Panc1 (cell line): ENCODE measurements at regions not wholly inside any gene's neighbourhood (a gene's known extent, or its start where the extent isn't known, plus 50 kb on each side); places are given as distances from the start of the nearest gene placed in this dataset.

Experiments
- ATAC-seq: fragments of 200-7000 bp; cut with Tn5 transposase; 2 replicates; pipeline ENCODE4 v1.9.1; 2020; ENCODE audit warnings: mild to moderate bottlenecking, moderate library complexity
- BruUV-seq: library from RNA; stranded (reverse); fragments of 400-500 nt; replicated peaks from 2 replicates; lab custom pipeline; 2021; lab: Mats Ljungman, UMichigan
- CTCF ChIA-PET: fragments of 300-600 bp; sonication (Branson Sonifier 250); formaldehyde crosslinking; loops from one replicate; lab custom pipeline; 2022; ENCODE audit warnings: antibody characterized with exemption; lab: Charles Lee
- POLR2A ChIA-PET: fragments of 300-600 bp; sonication (Branson Sonifier 250); formaldehyde crosslinking; loops from one replicate; lab custom pipeline; 2022; ENCODE audit warnings: antibody characterized with exemption; lab: Charles Lee
- DNase-seq: peaks from one replicate; pipeline ENCODE4 v3.0.0-alpha.2; 2010; ENCODE audit warnings: low read depth, low spot score
- H3K27ac ChIP-seq: 2 replicates; pipeline ENCODE4 v1.5.1; 2011; ENCODE audit warnings: mild to moderate bottlenecking, low read length, inconsistent platforms
- H3K27me3 ChIP-seq: fragments of 200-500 bp; sonication (Bioruptor generic); 2 replicates; pipeline ENCODE4 v1.6.0; 2014; ENCODE audit warnings: low read length, inconsistent platforms; ENCODE audit not compliant: control insufficient read depth, insufficient read depth
- H3K36me3 ChIP-seq: fragments of 200-500 bp; sonication (Bioruptor generic); 2 replicates; pipeline ENCODE4 v1.5.1; 2014; ENCODE audit warnings: inconsistent platforms, mild to moderate bottlenecking, low read length, moderate library complexity; ENCODE audit not compliant: control insufficient read depth, insufficient read depth
- H3K4me1 ChIP-seq: 2 replicates; pipeline ENCODE4 v1.5.1; 2011; ENCODE audit warnings: inconsistent platforms, mild to moderate bottlenecking, low read length, moderate library complexity; ENCODE audit not compliant: control insufficient read depth, insufficient read depth
- H3K4me3 ChIP-seq, 2 experiments: 2 replicates each; pipeline ENCODE4 v1.5.1; 2011 to 2012; ENCODE audit warnings: low read depth in 2 of 2, low read length in 2 of 2, mild to moderate bottlenecking in 2 of 2, inconsistent platforms in 1 of 2, moderate library complexity in 1 of 2
- H3K9me3 ChIP-seq: fragments of 200-500 bp; sonication (Bioruptor generic); 2 replicates; pipeline ENCODE4 v1.5.1; 2014; ENCODE audit warnings: low read depth, mild to moderate bottlenecking, inconsistent platforms, low read length, moderate library complexity; ENCODE audit not compliant: control insufficient read depth, insufficient read depth
- POLR2AphosphoS5 ChIP-seq: IDR thresholded peaks from 2 replicates; pipeline ENCODE4 v1.6.1; 2012; ENCODE audit warnings: mild to moderate bottlenecking, low read depth, low read length, moderate library complexity
- SIN3A ChIP-seq: IDR thresholded peaks from 2 replicates; pipeline ENCODE4 v1.6.1; 2012; ENCODE audit warnings: low read depth, mild to moderate bottlenecking, low read length, moderate library complexity, borderline replicate concordance; ENCODE audit not compliant: insufficient read depth
- TCF7L2 ChIP-seq: IDR thresholded peaks from 2 replicates; pipeline ENCODE4 v1.6.1; 2011; ENCODE audit warnings: mild to moderate bottlenecking, low read depth, low read length, inconsistent platforms
- in situ Hi-C: cut with HindIII; loops from 2 replicates; pipeline ENCODE4 v1.10.0; 2016; ENCODE audit warnings: low sequenced_read_pairs, low pct_unique_long_range_greater_than_20kb
- intact Hi-C: fragments of 100-400 bp; cut with micrococcal nuclease; formaldehyde crosslinking; loops from one replicate; pipeline ENCODE4 v1.10.0; 2022; ENCODE audit not compliant: unreplicated experiment
- TF ChIP-seq, protein P1 (sequence below), 2 experiments: IDR thresholded peaks; 2 replicates each; pipeline ENCODE4 v1.6.1; 2011 to 2012; ENCODE audit warnings: low read depth in 2 of 2, control low read depth in 1 of 2, low read length in 1 of 2, mild to moderate bottlenecking in 1 of 2, moderate library complexity in 1 of 2; ENCODE audit not compliant: insufficient read depth in 1 of 2
- TF ChIP-seq, protein P2 (sequence below): fragments of 450-650 bp; IDR thresholded peaks from 2 replicates; pipeline ENCODE4 v1.5.1; 2017; ENCODE audit warnings: mild to moderate bottlenecking

DNA sequence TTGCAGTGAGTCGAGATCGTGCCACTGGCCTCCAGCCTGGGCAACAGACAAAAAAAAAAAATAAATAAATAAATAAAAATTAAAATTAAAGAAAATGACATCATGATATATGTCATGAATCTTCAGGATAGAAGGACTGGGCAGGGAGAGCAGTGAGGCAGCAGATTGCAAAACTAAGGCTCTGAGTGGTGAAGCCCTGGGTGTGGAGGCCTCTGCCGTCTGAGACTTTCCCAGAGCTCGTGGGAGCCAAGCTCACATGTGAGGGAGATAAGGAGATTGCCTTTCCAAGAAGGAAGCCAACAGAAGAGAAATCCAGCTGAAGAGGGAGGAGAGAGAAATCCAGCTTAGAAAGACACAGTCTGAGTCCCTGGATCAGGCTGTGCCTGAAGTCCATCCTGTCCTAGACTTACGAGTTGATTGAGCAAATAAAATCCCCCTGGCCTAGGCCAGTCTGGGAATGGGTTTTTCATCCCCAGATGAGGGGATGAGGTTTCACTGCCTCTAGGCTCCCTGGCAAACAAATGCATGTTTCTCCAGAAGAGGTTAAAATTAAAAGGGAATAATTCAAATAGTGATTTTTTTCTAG, 142.0 kb upstream of the IGSF21 start:
- no peaks in the 10 kb centered on the region for H3K4me1 ChIP-seq
- no peak overlapping the region for H3K4me3 ChIP-seq
- no peaks in the 10 kb centered on the region for H3K36me3 ChIP-seq
- POLR2A ChIA-PET, result interaction anchor here (0.6 to 0.7 kb wide), 2 partner anchors 8 to 120 kb away, joined by 3 to 5 read pairs; no protein-coding TSS in a partner anchor
- no TSS peak for BruUV-seq
- H3K27ac ChIP-seq, result no peak overlapping the region
- TF ChIP-seq, protein P1, sequence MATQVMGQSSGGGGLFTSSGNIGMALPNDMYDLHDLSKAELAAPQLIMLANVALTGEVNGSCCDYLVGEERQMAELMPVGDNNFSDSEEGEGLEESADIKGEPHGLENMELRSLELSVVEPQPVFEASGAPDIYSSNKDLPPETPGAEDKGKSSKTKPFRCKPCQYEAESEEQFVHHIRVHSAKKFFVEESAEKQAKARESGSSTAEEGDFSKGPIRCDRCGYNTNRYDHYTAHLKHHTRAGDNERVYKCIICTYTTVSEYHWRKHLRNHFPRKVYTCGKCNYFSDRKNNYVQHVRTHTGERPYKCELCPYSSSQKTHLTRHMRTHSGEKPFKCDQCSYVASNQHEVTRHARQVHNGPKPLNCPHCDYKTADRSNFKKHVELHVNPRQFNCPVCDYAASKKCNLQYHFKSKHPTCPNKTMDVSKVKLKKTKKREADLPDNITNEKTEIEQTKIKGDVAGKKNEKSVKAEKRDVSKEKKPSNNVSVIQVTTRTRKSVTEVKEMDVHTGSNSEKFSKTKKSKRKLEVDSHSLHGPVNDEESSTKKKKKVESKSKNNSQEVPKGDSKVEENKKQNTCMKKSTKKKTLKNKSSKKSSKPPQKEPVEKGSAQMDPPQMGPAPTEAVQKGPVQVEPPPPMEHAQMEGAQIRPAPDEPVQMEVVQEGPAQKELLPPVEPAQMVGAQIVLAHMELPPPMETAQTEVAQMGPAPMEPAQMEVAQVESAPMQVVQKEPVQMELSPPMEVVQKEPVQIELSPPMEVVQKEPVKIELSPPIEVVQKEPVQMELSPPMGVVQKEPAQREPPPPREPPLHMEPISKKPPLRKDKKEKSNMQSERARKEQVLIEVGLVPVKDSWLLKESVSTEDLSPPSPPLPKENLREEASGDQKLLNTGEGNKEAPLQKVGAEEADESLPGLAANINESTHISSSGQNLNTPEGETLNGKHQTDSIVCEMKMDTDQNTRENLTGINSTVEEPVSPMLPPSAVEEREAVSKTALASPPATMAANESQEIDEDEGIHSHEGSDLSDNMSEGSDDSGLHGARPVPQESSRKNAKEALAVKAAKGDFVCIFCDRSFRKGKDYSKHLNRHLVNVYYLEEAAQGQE (IDR thresholded peaks at IDR 0.05; ENCODE audit: insufficient read depth in 1 of 2, low read depth in 2 of 2, low read length in 1 of 2), result no peak
- no peak for TF ChIP-seq TCF7L2
- no peak for TF ChIP-seq POLR2AphosphoS5
- TF ChIP-seq, protein P2, sequence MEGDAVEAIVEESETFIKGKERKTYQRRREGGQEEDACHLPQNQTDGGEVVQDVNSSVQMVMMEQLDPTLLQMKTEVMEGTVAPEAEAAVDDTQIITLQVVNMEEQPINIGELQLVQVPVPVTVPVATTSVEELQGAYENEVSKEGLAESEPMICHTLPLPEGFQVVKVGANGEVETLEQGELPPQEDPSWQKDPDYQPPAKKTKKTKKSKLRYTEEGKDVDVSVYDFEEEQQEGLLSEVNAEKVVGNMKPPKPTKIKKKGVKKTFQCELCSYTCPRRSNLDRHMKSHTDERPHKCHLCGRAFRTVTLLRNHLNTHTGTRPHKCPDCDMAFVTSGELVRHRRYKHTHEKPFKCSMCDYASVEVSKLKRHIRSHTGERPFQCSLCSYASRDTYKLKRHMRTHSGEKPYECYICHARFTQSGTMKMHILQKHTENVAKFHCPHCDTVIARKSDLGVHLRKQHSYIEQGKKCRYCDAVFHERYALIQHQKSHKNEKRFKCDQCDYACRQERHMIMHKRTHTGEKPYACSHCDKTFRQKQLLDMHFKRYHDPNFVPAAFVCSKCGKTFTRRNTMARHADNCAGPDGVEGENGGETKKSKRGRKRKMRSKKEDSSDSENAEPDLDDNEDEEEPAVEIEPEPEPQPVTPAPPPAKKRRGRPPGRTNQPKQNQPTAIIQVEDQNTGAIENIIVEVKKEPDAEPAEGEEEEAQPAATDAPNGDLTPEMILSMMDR, result no peak
- TF ChIP-seq SIN3A, result no peak
- H3K27me3 ChIP-seq, result peaks cover 13% of the 10 kb centered on the region
- CTCF ChIA-PET, result interaction anchor here (0.6 kb wide), 1 partner anchor 250 kb away, joined by 12 read pairs; no protein-coding TSS in a partner anchor
- no peaks in the 10 kb centered on the region for H3K9me3 ChIP-seq
- intact Hi-C loops, result no loop called here
- in situ Hi-C loops, result no loop called here
- DNase-seq (no peak), ATAC-seq (no peak)

DNA sequence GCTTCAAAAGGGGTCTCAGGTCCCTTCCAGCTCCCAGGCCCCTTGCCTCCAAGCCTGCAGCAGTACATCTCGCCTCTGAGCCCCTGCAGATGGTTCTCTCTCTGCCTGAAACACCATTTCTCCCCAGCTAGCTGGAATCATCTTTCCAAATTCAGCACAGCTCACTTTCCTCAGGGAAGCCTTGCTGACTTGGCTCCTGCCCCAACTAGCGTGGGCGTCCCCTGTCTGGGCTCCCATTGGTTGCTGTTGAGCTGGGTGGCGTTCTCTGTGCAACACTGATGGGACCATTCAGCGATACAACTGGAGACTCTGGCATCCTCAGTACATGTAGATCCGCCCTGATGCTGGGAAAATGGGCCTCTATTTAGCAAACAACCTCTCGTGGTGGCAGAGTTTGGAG, 141.3 kb upstream of the IGSF21 start:
- ChIA-PET POLR2A (no interaction called here), CTCF (interaction anchor here (0.6 kb wide), 1 partner anchor 250 kb away, joined by 12 read pairs; no protein-coding TSS in a partner anchor)
- Histone ChIP-seq H3K4me3 (no peak overlapping the region), H3K27me3 (peaks cover 11% of the 10 kb centered on the region), H3K27ac (no peak overlapping the region), H3K4me1 (no peaks in the 10 kb centered on the region), H3K36me3 (no peaks in the 10 kb centered on the region), H3K9me3 (no peaks in the 10 kb centered on the region)
- no peak for TF ChIP-seq SIN3A
- no peak for TF ChIP-seq TCF7L2
- TF ChIP-seq, protein P1 (IDR thresholded peaks at IDR 0.05; ENCODE audit: insufficient read depth in 1 of 2, low read depth in 2 of 2, low read length in 1 of 2), result no peak
- TF ChIP-seq, protein P2, result no peak
- no peak for TF ChIP-seq POLR2AphosphoS5
- DNase-seq (no peak), ATAC-seq (no peak)
- in situ Hi-C loops (no loop called here), intact Hi-C loops (no loop called here)
- BruUV-seq, result no TSS peak
